Stimulated activated CD4-positive, alpha-beta T cell treated with anti-CD3 and anti-CD28 coated beads, TNF-alpha, amount 100 ng/mL, for 48 hours (primary cell): ENCODE measurements at regions not wholly inside any gene's neighbourhood (a gene's known extent, or its start where the extent isn't known, plus 50 kb on each side); places are given as distances from the start of the nearest gene placed in this dataset.
A peak's percentile ranks its signal among the peaks of the same experiment; 100 is the strongest.

Experiments
- DNase-seq, 3 donors: peaks; one replicate each; pipeline ENCODE4 v3.0.0-alpha.2; 2020; ENCODE audit warnings: low read depth in 3 of 3

DNA sequence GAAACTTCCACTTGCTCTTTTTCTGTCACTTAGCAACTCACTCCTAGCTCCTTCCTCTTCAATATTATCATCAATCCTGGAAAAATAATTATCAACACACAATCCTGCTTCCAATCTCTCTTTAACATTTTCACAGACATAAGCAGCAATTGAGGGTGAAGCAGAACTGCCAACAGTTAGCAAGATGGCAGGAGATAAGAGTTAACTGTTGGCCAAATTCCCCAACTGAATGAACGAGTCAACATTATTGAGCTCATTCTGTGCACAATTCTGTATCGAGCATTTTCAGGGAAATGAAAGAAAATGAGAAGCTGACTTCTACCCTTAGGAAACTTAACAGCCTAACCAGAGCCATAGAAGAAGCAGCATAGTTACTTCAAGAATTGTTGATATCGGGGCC, 152.0 kb downstream of the KCNA5 start:
- no peak for DNase-seq

DNA sequence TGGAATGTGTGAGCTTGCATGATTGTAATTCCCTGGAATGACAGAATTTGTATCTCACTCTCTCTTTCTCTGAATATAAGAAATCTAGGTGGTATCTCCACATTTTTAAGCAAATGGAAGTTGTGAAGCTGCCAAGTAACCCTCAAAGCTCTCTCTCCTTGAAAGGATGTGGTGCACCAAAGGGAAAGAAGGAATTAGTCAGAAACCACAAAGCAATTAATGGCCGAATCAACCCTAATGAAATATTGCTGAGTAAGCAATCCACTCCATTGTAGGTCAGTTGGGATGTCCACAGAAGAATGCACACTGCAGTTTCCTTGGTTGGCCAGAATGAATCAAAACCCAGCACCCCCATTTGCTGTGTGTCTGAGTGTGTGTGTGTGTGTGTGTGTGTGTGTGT, 153.5 kb downstream of the KCNA5 start:
- DNase-seq = no peak

- no peak for DNase-seq
Observed at GRCh38 chr12:5197656-5198055, 154.0 kb downstream of the KCNA5 start.

- peak in 2 of 3 donors; percentile 15 to 18 for DNase-seq
Observed at GRCh38 chr12:5200278-5201087, 156.8 kb downstream of the KCNA5 start.

GRCh38 chr12:5201554-5202218, 158.0 kb downstream of the KCNA5 start:
- no peak for DNase-seq

DNA sequence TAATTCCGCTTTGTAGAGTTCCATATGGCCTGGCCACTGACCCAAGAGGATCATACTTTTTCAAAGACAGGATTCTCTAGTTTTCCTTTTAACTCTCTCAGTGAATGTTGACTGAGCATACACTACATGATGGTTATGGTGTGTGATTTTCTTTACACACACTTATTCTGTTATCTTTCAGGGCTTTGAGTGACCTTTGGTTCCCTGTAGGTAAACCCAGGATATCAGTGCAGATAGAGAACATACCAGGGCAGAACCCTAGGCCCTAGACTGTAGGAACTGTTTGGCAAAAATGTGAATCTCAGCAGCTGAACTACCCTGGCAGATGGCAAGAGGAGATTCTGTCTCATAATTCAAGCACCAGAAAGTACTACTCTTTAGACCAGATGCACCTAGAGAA, 159.6 kb downstream of the KCNA5 start:
- DNase-seq = no peak

- no peak for DNase-seq
Observed at GRCh38 chr12:5203720-5204119, 160.0 kb downstream of the KCNA5 start.

- no peak for DNase-seq
Observed at GRCh38 chr12:5204271-5204670, 160.6 kb downstream of the KCNA5 start.

DNA sequence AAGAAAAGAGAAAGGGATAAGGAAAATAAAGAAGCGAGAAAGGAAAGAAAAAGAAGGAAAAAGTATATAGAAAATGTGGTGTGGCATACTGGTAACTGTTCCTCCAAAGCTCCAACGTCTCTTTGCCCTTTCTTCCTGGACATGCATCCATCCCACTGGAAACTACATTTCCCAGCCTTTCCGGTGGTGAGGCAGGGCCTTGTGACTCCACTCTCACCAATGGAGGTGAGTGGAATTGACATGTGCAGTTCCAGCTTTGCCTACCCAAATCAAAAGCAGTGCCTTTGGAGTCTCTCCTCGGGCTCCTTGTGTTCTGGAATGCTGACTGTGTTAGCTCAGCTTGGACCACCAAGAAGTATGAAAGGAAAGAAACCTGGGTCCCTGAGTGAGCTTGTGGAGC, 161.2 kb downstream of the KCNA5 start:
- no peak for DNase-seq

- no peak for DNase-seq
Observed at GRCh38 chr12:5206401-5207175, 162.9 kb downstream of the KCNA5 start.

- no peak for DNase-seq
Observed at GRCh38 chr12:5210179-5210922, 166.7 kb downstream of the KCNA5 start.

DNA sequence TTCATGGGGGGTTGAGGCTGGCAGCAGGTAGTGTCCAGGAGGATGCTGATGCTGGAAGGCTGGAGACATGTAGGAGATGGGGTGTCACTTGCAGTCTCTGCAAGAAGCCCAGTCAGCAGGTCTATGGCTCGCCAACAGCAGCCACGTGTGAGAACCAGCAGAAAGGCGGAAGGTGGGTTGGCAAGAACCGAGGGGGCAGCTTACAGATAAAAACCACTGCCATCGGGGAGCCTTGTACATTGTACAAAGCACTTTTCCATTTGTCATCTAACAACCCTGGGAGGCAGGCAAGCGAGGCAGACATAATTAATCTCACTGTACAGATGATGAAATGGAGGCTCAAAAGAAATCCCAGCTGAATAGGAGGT, 167.2 kb downstream of the KCNA5 start:
- no peak for DNase-seq

DNA sequence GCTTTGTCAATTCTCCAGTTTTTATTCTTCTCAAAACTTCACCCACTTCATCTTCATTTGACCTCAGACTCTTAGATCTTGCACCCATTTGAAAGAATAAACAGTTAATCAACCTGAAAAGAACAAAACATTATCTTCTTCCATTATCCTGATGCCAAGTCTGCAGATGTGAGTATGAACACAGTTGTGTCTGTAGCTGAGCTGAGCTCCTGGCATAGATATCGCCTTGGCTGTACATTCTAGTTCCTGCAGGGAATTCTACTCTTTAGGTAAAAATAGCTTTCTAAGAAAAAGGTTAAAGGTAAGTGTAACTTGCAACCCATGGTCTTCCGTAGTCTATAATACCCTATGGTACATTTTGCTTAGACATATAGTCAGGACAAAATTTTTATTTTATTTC, 169.7 kb downstream of the KCNA5 start:
- no peak for DNase-seq

- DNase-seq = no peak
Observed at GRCh38 chr12:5213990-5214389, 170.3 kb downstream of the KCNA5 start.

DNA sequence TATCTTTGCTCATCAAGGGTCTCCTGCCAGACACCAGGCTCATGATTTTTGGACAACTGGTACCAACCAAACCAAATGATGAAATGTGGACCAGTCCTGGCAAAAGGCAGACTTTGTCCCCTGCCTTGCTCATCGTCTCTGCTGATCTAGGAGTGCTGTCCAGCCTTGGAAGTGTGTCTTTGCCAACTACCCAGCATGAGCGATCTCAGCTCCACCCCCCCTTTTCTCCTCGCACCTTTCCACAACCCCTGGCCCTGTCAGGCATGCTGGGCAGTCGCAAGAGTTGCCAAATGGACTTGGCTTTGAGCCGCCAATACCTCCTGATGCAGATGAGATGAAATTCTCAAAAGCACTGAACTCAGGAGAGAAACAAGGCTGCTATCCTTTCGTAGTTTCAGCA, 174.3 kb downstream of the KCNA5 start:
- DNase-seq = no peak

- no peak for DNase-seq
Observed at GRCh38 chr12:5220099-5220498, 176.4 kb downstream of the KCNA5 start.

- DNase-seq = peak in 2 of 3 donors; percentile 6 to 37
Observed at GRCh38 chr12:5220835-5221234, 177.2 kb downstream of the KCNA5 start.

DNA sequence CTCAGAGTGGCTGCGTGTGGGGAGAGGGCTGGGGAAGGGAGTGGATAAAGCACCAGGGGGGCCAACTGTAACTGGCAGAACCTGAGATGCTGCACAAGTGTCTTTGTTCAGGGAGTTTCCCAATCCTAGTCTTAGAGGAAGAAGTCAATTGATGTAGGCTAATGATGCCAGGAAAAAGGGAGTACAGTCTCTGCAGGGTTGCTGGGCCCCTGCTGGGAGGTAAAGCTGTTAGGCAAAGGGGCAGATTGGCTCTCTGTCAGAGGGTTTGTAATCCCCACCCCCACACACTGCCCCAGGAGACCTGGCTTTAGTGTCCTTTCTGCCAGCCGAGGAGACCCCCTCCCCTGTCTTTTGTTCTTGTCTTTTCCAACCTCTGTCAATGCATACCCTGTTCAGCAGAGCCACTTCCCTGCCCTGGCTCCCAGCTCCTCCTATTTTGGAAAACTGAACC, 178.4 kb downstream of the KCNA5 start:
- DNase-seq = no peak

GRCh38 chr12:5222729-5223128, 179.1 kb downstream of the KCNA5 start:
- DNase-seq = no peak

DNA sequence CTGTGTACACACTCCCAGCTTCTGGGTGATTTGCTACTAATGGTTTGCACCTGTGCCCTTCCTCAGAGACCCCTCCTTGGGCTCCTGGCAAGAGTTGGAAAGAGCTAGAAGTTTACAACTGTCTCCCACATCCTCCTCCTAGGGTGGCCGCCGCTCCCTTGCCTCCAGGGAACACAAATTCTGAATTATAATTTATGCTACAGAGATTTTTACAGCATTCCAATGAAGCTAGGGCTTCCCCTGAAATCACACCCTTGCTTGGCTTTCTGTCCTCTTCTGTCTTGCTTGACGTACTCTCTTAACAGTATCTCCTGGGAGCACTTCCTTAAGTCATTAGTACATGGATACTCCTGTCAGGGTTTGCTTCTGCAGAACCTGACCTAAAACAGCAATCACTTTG, 180.2 kb downstream of the KCNA5 start:
- no peak for DNase-seq

DNA sequence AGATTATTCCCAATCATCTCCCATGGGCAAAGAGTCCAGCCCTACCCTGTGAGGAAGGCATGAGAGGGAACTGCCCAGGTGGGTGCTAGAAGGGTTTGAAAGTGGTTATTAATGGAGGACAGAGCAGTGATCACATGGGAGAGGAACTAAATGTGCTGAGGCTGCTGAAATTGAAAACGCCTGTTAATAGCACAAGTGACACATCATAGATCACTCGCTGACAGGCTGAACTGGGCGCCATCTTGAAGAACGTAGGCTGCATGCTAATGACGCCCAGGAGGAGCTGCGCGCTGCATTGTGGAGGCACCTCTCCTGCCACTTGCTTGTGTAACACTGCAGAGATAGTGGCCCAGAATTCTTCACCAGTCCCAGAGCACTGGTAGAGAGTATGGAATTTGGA, 182.9 kb downstream of the KCNA5 start:
- DNase-seq = no peak
